CD4-positive, alpha-beta memory T cell (primary cell): ENCODE measurements at regions not wholly inside any gene's neighbourhood (a gene's known extent, or its start where the extent isn't known, plus 50 kb on each side); places are given as distances from the start of the nearest gene placed in this dataset.

ENCODE experiments used
- CTCF ChIA-PET: fragments of 350-600 bp; sonication (Branson Sonifier 250); formaldehyde crosslinking; loops from one replicate; lab custom pipeline; 2021; ENCODE audit warnings: inconsistent platforms; ENCODE audit not compliant: partially characterized antibody; lab: Charles Lee
- POLR2A ChIA-PET: fragments of 350-600 bp; sonication (Branson Sonifier 250); formaldehyde crosslinking; loops from one replicate; lab custom pipeline; 2021; ENCODE audit not compliant: partially characterized antibody; lab: Charles Lee
- DNase-seq, 5 donors: peaks; one replicate each; pipeline versions ENCODE4 v3.0.0 to v3.0.0-alpha.2; 2020 to 2022; ENCODE audit warnings: mixed read lengths in 1 of 5
- H3K27ac ChIP-seq: one replicate; pipeline ENCODE4 v1.7.0; 2013; ENCODE audit warnings: low read depth, low read length
- H3K27me3 ChIP-seq: 2 replicates; pipeline ENCODE4 v1.7.0; 2013; ENCODE audit warnings: mild to moderate bottlenecking, low read length, moderate library complexity; ENCODE audit not compliant: insufficient read depth
- H3K36me3 ChIP-seq: 2 replicates; pipeline ENCODE4 v1.7.0; 2013; ENCODE audit warnings: mild to moderate bottlenecking, low read length, moderate library complexity; ENCODE audit not compliant: insufficient read depth
- H3K4me1 ChIP-seq: 2 replicates; pipeline ENCODE4 v1.7.0; 2013; ENCODE audit warnings: mild to moderate bottlenecking, low read length, moderate library complexity; ENCODE audit not compliant: insufficient read depth
- H3K4me3 ChIP-seq, 2 donors: one replicate each; pipeline ENCODE4 v1.7.0; 2013; ENCODE audit warnings: low read length in 2 of 2, mild to moderate bottlenecking in 1 of 2
- H3K9me3 ChIP-seq, 2 donors: one replicate each; pipeline ENCODE4 v1.7.0; 2013; ENCODE audit warnings: low read length in 2 of 2, control low read depth in 1 of 2; ENCODE audit not compliant: control insufficient read depth in 1 of 2
- H3K27ac Mint-ChIP-seq, 7 donors: one replicate each; pipeline ENCODE4 v1.8.0; 2020 to 2021; ENCODE audit warnings: mixed read lengths in 7 of 7, mild to moderate bottlenecking in 6 of 7, inconsistent platforms in 3 of 7, moderate library complexity in 3 of 7
- H3K27me3 Mint-ChIP-seq, 2 donors: one replicate each; pipeline ENCODE4 v1.8.0; 2020 to 2021; ENCODE audit warnings: mixed read lengths in 2 of 2
- H3K36me3 Mint-ChIP-seq, 2 donors: one replicate each; pipeline ENCODE4 v1.8.0; 2020 to 2021; ENCODE audit warnings: mixed read lengths in 2 of 2, inconsistent platforms in 1 of 2, mild to moderate bottlenecking in 1 of 2
- H3K4me1 Mint-ChIP-seq, 4 donors: one replicate each; pipeline ENCODE4 v1.8.0; 2020 to 2021; ENCODE audit warnings: mixed read lengths in 4 of 4, mild to moderate bottlenecking in 1 of 4
- H3K4me3 Mint-ChIP-seq, 8 donors: one replicate each; pipeline ENCODE4 v1.8.0; 2020 to 2021; ENCODE audit warnings: mixed read lengths in 8 of 8, mild to moderate bottlenecking in 7 of 8, moderate library complexity in 6 of 8, inconsistent platforms in 3 of 8
- H3K9me3 Mint-ChIP-seq, 8 donors: one replicate each; pipeline ENCODE4 v1.8.0; 2020 to 2021; ENCODE audit warnings: mixed read lengths in 8 of 8, mild to moderate bottlenecking in 5 of 8, inconsistent platforms in 3 of 8, moderate library complexity in 1 of 8
- intact Hi-C: fragments of 100-400 bp; cut with micrococcal nuclease; formaldehyde crosslinking; loops from one replicate; pipeline ENCODE4 v1.15.1; 2023

- no peak overlapping the region for H3K27ac Mint-ChIP-seq
- no peak for DNase-seq
- no peaks in the 10 kb centered on the region for H3K36me3 Mint-ChIP-seq
- no peaks in the 10 kb centered on the region for H3K36me3 ChIP-seq
- H3K4me3 Mint-ChIP-seq = no peak overlapping the region
- H3K4me1 Mint-ChIP-seq = peaks cover 4 to 12% (median 5%) of the 10 kb centered on the region in 4 donors
- ChIA-PET CTCF (interaction anchor here (1.4 kb wide), 1 partner anchor 11 kb away, joined by 8 read pairs; no protein-coding TSS in a partner anchor), POLR2A (no interaction called here)
- intact Hi-C loops = no loop called here
- no peak overlapping the region for H3K27ac ChIP-seq
- H3K4me1 ChIP-seq = no peaks in the 10 kb centered on the region
- peaks cover 43 to 57% of the 10 kb centered on the region in 2 donors for H3K27me3 Mint-ChIP-seq
- H3K9me3 ChIP-seq = no peaks in the 10 kb centered on the region
- no peaks in the 10 kb centered on the region for H3K27me3 ChIP-seq
- H3K9me3 Mint-ChIP-seq = peaks cover 0 to 2% (median 0%) of the 10 kb centered on the region in 8 donors
- no peak overlapping the region for H3K4me3 ChIP-seq
These were observed 189.6 kb upstream of the PDE10A start for GRCh38 chr6:165852676-165853075.

- Mint-ChIP-seq H3K27ac (no peak overlapping the region), H3K27me3 (peaks cover 39 to 52% of the 10 kb centered on the region in 2 donors), H3K4me3 (peak overlapping the region in 3 of 8 donors; percentile 33 to 52 (median 44)), H3K4me1 (peaks cover 4 to 12% (median 6%) of the 10 kb centered on the region in 4 donors), H3K36me3 (no peaks in the 10 kb centered on the region), H3K9me3 (peaks cover 0 to 2% (median 0%) of the 10 kb centered on the region in 8 donors)
- Histone ChIP-seq H3K4me3 (no peak overlapping the region), H3K27me3 (no peaks in the 10 kb centered on the region), H3K9me3 (no peaks in the 10 kb centered on the region), H3K36me3 (no peaks in the 10 kb centered on the region), H3K27ac (no peak overlapping the region), H3K4me1 (no peaks in the 10 kb centered on the region)
- DNase-seq = peak in 4 of 5 donors; percentile 24 to 44 (median 29)
- CTCF ChIA-PET = interaction anchor here (0.8 to 2.2 kb wide), 11 partner anchors 9 to 118 kb away, joined by 3 to 11 read pairs (median 6); no protein-coding TSS in a partner anchor
- intact Hi-C loops = loop anchor here (1.0 kb wide), 1 partner anchor 121 kb away; no protein-coding TSS in a partner anchor
- POLR2A ChIA-PET = no interaction called here
These were observed 187.5 kb upstream of the PDE10A start for GRCh38 chr6:165850434-165851019.

- POLR2A ChIA-PET = no interaction called here
- Mint-ChIP-seq H3K4me1 (peaks cover 4 to 12% (median 6%) of the 10 kb centered on the region in 4 donors), H3K36me3 (no peaks in the 10 kb centered on the region), H3K9me3 (peaks cover 0 to 2% (median 0%) of the 10 kb centered on the region in 8 donors), H3K27ac (no peak overlapping the region), H3K4me3 (peak overlapping the region in 4 of 8 donors; percentile 28 to 52 (median 42)), H3K27me3 (peaks cover 40 to 48% of the 10 kb centered on the region in 2 donors)
- Histone ChIP-seq H3K4me1 (no peaks in the 10 kb centered on the region), H3K36me3 (no peaks in the 10 kb centered on the region), H3K9me3 (no peaks in the 10 kb centered on the region), H3K4me3 (no peak overlapping the region), H3K27me3 (no peaks in the 10 kb centered on the region), H3K27ac (no peak overlapping the region)
- DNase-seq = no peak
- CTCF ChIA-PET = interaction anchor here (0.8 to 2.2 kb wide), 11 partner anchors 8 to 118 kb away, joined by 3 to 11 read pairs (median 6); no protein-coding TSS in a partner anchor
- intact Hi-C loops = loop anchor here (1.0 kb wide), 1 partner anchor 120 kb away; no protein-coding TSS in a partner anchor
These were observed 186.7 kb upstream of the PDE10A start for GRCh38 chr6:165849534-165850430.

GRCh38 chr6:165848086-165848426 lies 185.0 kb upstream of the PDE10A start:
- Mint-ChIP-seq H3K36me3 (no peaks in the 10 kb centered on the region), H3K4me3 (no peak overlapping the region), H3K9me3 (peaks cover 0 to 2% (median 0%) of the 10 kb centered on the region in 8 donors), H3K4me1 (peaks cover 4 to 12% (median 6%) of the 10 kb centered on the region in 4 donors), H3K27ac (no peak overlapping the region), H3K27me3 (peaks cover 39 to 41% of the 10 kb centered on the region in 2 donors)
- Histone ChIP-seq H3K4me3 (no peak overlapping the region), H3K27me3 (no peaks in the 10 kb centered on the region), H3K9me3 (no peaks in the 10 kb centered on the region), H3K27ac (no peak overlapping the region), H3K36me3 (no peaks in the 10 kb centered on the region), H3K4me1 (no peaks in the 10 kb centered on the region)
- CTCF ChIA-PET = no interaction called here
- intact Hi-C loops = no loop called here
- DNase-seq = no peak
- POLR2A ChIA-PET = no interaction called here

GRCh38 chr6:165847407-165848085 lies 184.5 kb upstream of the PDE10A start:
- intact Hi-C loops = no loop called here
- Mint-ChIP-seq H3K36me3 (no peaks in the 10 kb centered on the region), H3K27ac (no peak overlapping the region), H3K27me3 (peaks cover 34 to 36% of the 10 kb centered on the region in 2 donors), H3K9me3 (peaks cover 0 to 2% (median 0%) of the 10 kb centered on the region in 8 donors), H3K4me1 (peaks cover 4 to 12% (median 6%) of the 10 kb centered on the region in 4 donors), H3K4me3 (no peak overlapping the region)
- H3K27ac ChIP-seq = no peak overlapping the region
- H3K27me3 ChIP-seq = no peaks in the 10 kb centered on the region
- no peaks in the 10 kb centered on the region for H3K4me1 ChIP-seq
- no peak overlapping the region for H3K4me3 ChIP-seq
- H3K9me3 ChIP-seq = no peaks in the 10 kb centered on the region
- ChIA-PET CTCF (no interaction called here), POLR2A (no interaction called here)
- peak in 2 of 5 donors; percentile 8 to 36 for DNase-seq
- no peaks in the 10 kb centered on the region for H3K36me3 ChIP-seq

GRCh38 chr6:165846123-165846966 lies 183.3 kb upstream of the PDE10A start:
- no peaks in the 10 kb centered on the region for H3K9me3 ChIP-seq
- H3K27ac Mint-ChIP-seq = no peak overlapping the region
- no peaks in the 10 kb centered on the region for H3K4me1 ChIP-seq
- no peak for DNase-seq
- H3K4me3 Mint-ChIP-seq = no peak overlapping the region
- H3K27me3 ChIP-seq = no peaks in the 10 kb centered on the region
- H3K36me3 Mint-ChIP-seq = no peaks in the 10 kb centered on the region
- peaks cover 0 to under 1% (median 0%) of the 10 kb centered on the region in 8 donors for H3K9me3 Mint-ChIP-seq
- ChIA-PET POLR2A (no interaction called here), CTCF (no interaction called here)
- no peak overlapping the region for H3K4me3 ChIP-seq
- H3K4me1 Mint-ChIP-seq = peaks cover 4 to 12% (median 6%) of the 10 kb centered on the region in 4 donors
- H3K36me3 ChIP-seq = no peaks in the 10 kb centered on the region
- intact Hi-C loops = no loop called here
- peaks cover 24 to 31% of the 10 kb centered on the region in 2 donors for H3K27me3 Mint-ChIP-seq
- H3K27ac ChIP-seq = no peak overlapping the region
